PC-9 (cell line): ENCODE measurements at regions not wholly inside any gene's neighbourhood (a gene's known extent, or its start where the extent isn't known, plus 50 kb on each side); places are given as distances from the start of the nearest gene placed in this dataset.
"Not testable (repeated sequence)": the region's sequence is repeated elsewhere in the genome, so short reads cannot be mapped to it uniquely, and the experiment has no call there.

ENCODE experiments used
- EZH2 ChIP-seq: fragments of 200-600 bp; sonication (generic); IDR thresholded peaks from 2 replicates; pipeline ENCODE4 v1.8.0; 2017; ENCODE audit warnings: antibody characterized with exemption, low read depth
- TF ChIP-seq, protein P1 (sequence below): fragments of 200-600 bp; sonication (generic); conservative IDR thresholded peaks from 2 replicates; pipeline ENCODE4 v1.6.1; 2017; ENCODE audit warnings: mixed run types, antibody characterized with exemption, mild to moderate bottlenecking, moderate library complexity

GRCh38 chr21:9032547-9032946 is 1488.8 kb upstream of the TPTE start:
- TF ChIP-seq, protein P1, sequence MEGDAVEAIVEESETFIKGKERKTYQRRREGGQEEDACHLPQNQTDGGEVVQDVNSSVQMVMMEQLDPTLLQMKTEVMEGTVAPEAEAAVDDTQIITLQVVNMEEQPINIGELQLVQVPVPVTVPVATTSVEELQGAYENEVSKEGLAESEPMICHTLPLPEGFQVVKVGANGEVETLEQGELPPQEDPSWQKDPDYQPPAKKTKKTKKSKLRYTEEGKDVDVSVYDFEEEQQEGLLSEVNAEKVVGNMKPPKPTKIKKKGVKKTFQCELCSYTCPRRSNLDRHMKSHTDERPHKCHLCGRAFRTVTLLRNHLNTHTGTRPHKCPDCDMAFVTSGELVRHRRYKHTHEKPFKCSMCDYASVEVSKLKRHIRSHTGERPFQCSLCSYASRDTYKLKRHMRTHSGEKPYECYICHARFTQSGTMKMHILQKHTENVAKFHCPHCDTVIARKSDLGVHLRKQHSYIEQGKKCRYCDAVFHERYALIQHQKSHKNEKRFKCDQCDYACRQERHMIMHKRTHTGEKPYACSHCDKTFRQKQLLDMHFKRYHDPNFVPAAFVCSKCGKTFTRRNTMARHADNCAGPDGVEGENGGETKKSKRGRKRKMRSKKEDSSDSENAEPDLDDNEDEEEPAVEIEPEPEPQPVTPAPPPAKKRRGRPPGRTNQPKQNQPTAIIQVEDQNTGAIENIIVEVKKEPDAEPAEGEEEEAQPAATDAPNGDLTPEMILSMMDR = not testable (repeated sequence)
- not testable (repeated sequence) for TF ChIP-seq EZH2
